HepG2 (cell line): ENCODE measurements at regions not wholly inside any gene's neighbourhood (a gene's known extent, or its start where the extent isn't known, plus 50 kb on each side); places are given as distances from the start of the nearest gene placed in this dataset.

Source experiments
- ATAC-seq: fragments of 200-7000 bp; cut with Tn5 transposase; 3 replicates; pipeline ENCODE4 v1.9.1; 2020; ENCODE audit warnings: mild to moderate bottlenecking, moderate library complexity
- BruUV-seq: library from RNA; stranded (reverse); fragments of 400-500 nt; replicated peaks from 2 replicates; lab custom pipeline; 2021; lab: Mats Ljungman, UMichigan
- CTCF ChIA-PET: fragments of 300-600 bp; formaldehyde crosslinking; extraction: SDS; loops from one replicate; lab custom pipeline; 2021; ENCODE audit warnings: low total read pairs, inconsistent platforms, low intra/inter-chr PET ratio; lab: Yijun Ruan, JAX
- POLR2A ChIA-PET: fragments of 350-600 bp; sonication (Branson Sonifier 250); formaldehyde crosslinking; loops from one replicate; lab custom pipeline; 2020; ENCODE audit warnings: antibody characterized with exemption, inconsistent platforms; lab: Yijun Ruan, JAX
- DNase-seq: peaks from one replicate; pipeline ENCODE4 v3.0.0-alpha.2; 2015; ENCODE audit warnings: low spot score
- FAIRE-seq: peaks from 3 replicates; lab custom pipeline; 2011; peaks lifted over from hg19 to GRCh38; lab: Jason Lieb, UNC
- H2AFZ ChIP-seq: one replicate; pipeline ENCODE4 v1.6.1; 2011; ENCODE audit warnings: low read length, inconsistent platforms
- H3K27ac ChIP-seq: fragments of 300-600 bp; 3 replicates; pipeline ENCODE4 v1.8.0; 2011; ENCODE audit warnings: mixed run types, mild to moderate bottlenecking, mixed read lengths, low read length, inconsistent platforms; ENCODE audit not compliant: insufficient read depth; ENCODE audit errors: extremely low read length
- H3K27me3 ChIP-seq, 2 experiments: fragments of 200-600 bp in 1 of 2; 2 replicates in 1 of 2; 3 replicates in 1 of 2; pipeline versions ENCODE4 v1.6.0 to v1.8.0; 2011; ENCODE audit warnings: low read length in 2 of 2, mild to moderate bottlenecking in 2 of 2, moderate library complexity in 2 of 2, inconsistent platforms in 1 of 2; ENCODE audit not compliant: insufficient read depth in 2 of 2, control insufficient read depth in 1 of 2
- H3K36me3 ChIP-seq, 2 experiments: fragments of 200-600 bp in 1 of 2; replicated peaks in 1 of 2; 2 replicates in 1 of 2; 3 replicates in 1 of 2; pipeline versions ENCODE4 v1.5.1 to v1.8.0; 2011; ENCODE audit warnings: low read length in 2 of 2, inconsistent platforms in 1 of 2; ENCODE audit not compliant: insufficient read depth in 2 of 2, control insufficient read depth in 1 of 2
- H3K4me1 ChIP-seq: 2 replicates; pipeline ENCODE4 v1.5.1; 2012; ENCODE audit warnings: low read length, inconsistent platforms; ENCODE audit not compliant: insufficient read depth
- H3K4me2 ChIP-seq: 2 replicates; pipeline ENCODE4 v1.6.0; 2011; ENCODE audit warnings: low read depth, low read length, inconsistent platforms
- H3K4me3 ChIP-seq, 3 experiments: fragments of 200-600 bp in 1 of 3; sonication (generic), shearing (Covaris generic) in 1 of 3; replicated peaks in 1 of 3; 2 replicates each; pipeline ENCODE4 v1.5.1; 2011 to 2016; ENCODE audit warnings: low read length in 3 of 3, inconsistent platforms in 2 of 3, low read depth in 2 of 3, mild to moderate bottlenecking in 2 of 3, control low read depth in 1 of 3, mixed read lengths in 1 of 3; ENCODE audit not compliant: insufficient read depth in 1 of 3
- H3K79me2 ChIP-seq: one replicate; pipeline ENCODE4 v1.6.1; 2011; ENCODE audit warnings: low read length, inconsistent platforms; ENCODE audit not compliant: insufficient read depth
- H3K9ac ChIP-seq: 2 replicates; pipeline ENCODE4 v1.6.0; 2011; ENCODE audit warnings: mild to moderate bottlenecking, low read depth, low read length, inconsistent platforms; ENCODE audit not compliant: insufficient read depth
- H3K9me3 ChIP-seq: 2 replicates; pipeline ENCODE4 v1.5.1; 2012; ENCODE audit warnings: mild to moderate bottlenecking, low read length
- H4K20me1 ChIP-seq: 2 replicates; pipeline ENCODE4 v1.6.0; 2011; ENCODE audit warnings: inconsistent platforms, mild to moderate bottlenecking, low read length, moderate library complexity; ENCODE audit not compliant: insufficient read depth
- CC2D1A ChIP-seq: sonication (generic); formaldehyde crosslinking; IDR thresholded peaks from 2 replicates; pipeline ENCODE4 v1.8.1; 2023; ENCODE audit warnings: mild to moderate bottlenecking, missing genetic modification reagents
- NFE2L2 ChIP-seq: fragments of 150-350 bp; IDR thresholded peaks from 2 replicates; pipeline ENCODE4 v1.6.1; 2014; ENCODE audit warnings: low read length
- ZNF407 ChIP-seq: sonication (generic); formaldehyde crosslinking; IDR thresholded peaks from one replicate; pipeline ENCODE4 v1.5.1; 2020; ENCODE audit warnings: mild to moderate bottlenecking, missing genetic modification reagents; ENCODE audit errors: not compliant biosample characterization
- ZNF576 ChIP-seq: sonication (generic); formaldehyde crosslinking; IDR thresholded peaks from 2 replicates; pipeline ENCODE4 v1.4.0; 2020; ENCODE audit warnings: mild to moderate bottlenecking, missing genetic modification reagents
- ZNF619 ChIP-seq: sonication (generic); formaldehyde crosslinking; IDR thresholded peaks from 2 replicates; pipeline ENCODE4 v1.4.0; 2020; ENCODE audit warnings: mild to moderate bottlenecking, missing genetic modification reagents
- WGBS: methylation state at CpG from one replicate; pipeline ENCODE4 v1.1.6; 2017; ENCODE audit warnings: low lambda C conversion rate; 5-methylcytosine and 5-hydroxymethylcytosine counted together
- in situ Hi-C: cut with HindIII; loops from 2 replicates; pipeline ENCODE4 v1.10.0; 2017; ENCODE audit warnings: low pct_unique_long_range_greater_than_20kb; ENCODE audit not compliant: extremely low pct_ligation_motif_present
- intact Hi-C: fragments of 100-400 bp; cut with micrococcal nuclease; formaldehyde crosslinking; loops from one replicate; pipeline ENCODE4 v1.10.0; 2022; ENCODE audit not compliant: unreplicated experiment

GRCh38 chr4:79585834-79586233 lies 177.8 kb upstream of the GK2 start (continued):
- no peak for TF ChIP-seq ZNF407 (CRISPR knock-in tag)
- no peak for TF ChIP-seq ZNF619 (CRISPR knock-in tag)
- TF ChIP-seq NFE2L2: no peak
- TF ChIP-seq ZNF576 (CRISPR knock-in tag): no peak

GRCh38 chr4:79585330-79585729 lies 177.3 kb upstream of the GK2 start:
- no peak overlapping the region for H3K4me3 ChIP-seq
- FAIRE-seq (no peak), DNase-seq (no peak), ATAC-seq (no peak)
- POLR2A ChIA-PET: no interaction called here
- no peak overlapping the region for H3K27ac ChIP-seq
- in situ Hi-C loops: loop anchor here (25.0 kb wide), 1 partner anchor 548 kb away; no protein-coding TSS in a partner anchor
- no peaks in the 10 kb centered on the region for H3K79me2 ChIP-seq
- H3K9me3 ChIP-seq: no peaks in the 10 kb centered on the region
- H3K4me1 ChIP-seq: no peaks in the 10 kb centered on the region
- no peaks in the 10 kb centered on the region for H3K36me3 ChIP-seq
- no peak overlapping the region for H2AFZ ChIP-seq
- H4K20me1 ChIP-seq: no peaks in the 10 kb centered on the region
- CTCF ChIA-PET: no interaction called here
- no peak overlapping the region for H3K9ac ChIP-seq
- intact Hi-C loops: no loop called here
- BruUV-seq: no TSS peak
- TF ChIP-seq CC2D1A (CRISPR knock-in tag): no peak
- H3K27me3 ChIP-seq: no peaks in the 10 kb centered on the region
- H3K4me2 ChIP-seq: no peak overlapping the region
- WGBS: 0% methylated on average over 2 of the region's 2 CpGs
